ENCODE measurements at regions not wholly inside any gene's neighbourhood (a gene's known extent, or its start where the extent isn't known, plus 50 kb on each side); places are given as distances from the start of the nearest gene placed in this dataset.

- no peak for TF ChIP-seq CTCF (IDR thresholded peaks at IDR 0.05; ENCODE audit: insufficient read depth, low read length, poor library complexity, severe bottlenecking)
- H3K4me3 ChIP-seq (replicated peaks; ENCODE audit: low read depth, low read length) = no peak overlapping the region
- DNase-seq (ENCODE audit: extremely low read depth, insufficient read length) = no peak
- H3K27me3 ChIP-seq (replicated peaks; ENCODE audit: control insufficient read depth, insufficient read depth, low read length) = no peaks in the 10 kb centered on the region
- H3K36me3 ChIP-seq (ENCODE audit: control insufficient read depth, insufficient read depth, low read length) = no peaks in the 10 kb centered on the region
These were observed 2089.6 kb upstream of the TENM3 start for GRCh38 chr4:180153587-180153986.

GRCh38 chr4:180156684-180157083 lies 2086.5 kb upstream of the TENM3 start:
- Histone ChIP-seq H3K36me3 (ENCODE audit: control insufficient read depth, insufficient read depth, low read length) (no peaks in the 10 kb centered on the region), H3K4me3 (replicated peaks; ENCODE audit: low read depth, low read length) (no peak overlapping the region), H3K27me3 (replicated peaks; ENCODE audit: control insufficient read depth, insufficient read depth, low read length) (no peaks in the 10 kb centered on the region)
- TF ChIP-seq CTCF (IDR thresholded peaks at IDR 0.05; ENCODE audit: insufficient read depth, low read length, poor library complexity, severe bottlenecking) = no peak
- DNase-seq (ENCODE audit: extremely low read depth, insufficient read length) = no peak

GRCh38 chr4:180160195-180160983 lies 2082.8 kb upstream of the TENM3 start:
- Histone ChIP-seq H3K4me3 (replicated peaks; ENCODE audit: low read depth, low read length) (no peak overlapping the region), H3K27me3 (replicated peaks; ENCODE audit: control insufficient read depth, insufficient read depth, low read length) (no peaks in the 10 kb centered on the region), H3K36me3 (ENCODE audit: control insufficient read depth, insufficient read depth, low read length) (no peaks in the 10 kb centered on the region)
- DNase-seq (ENCODE audit: extremely low read depth, insufficient read length) = no peak
- no peak for TF ChIP-seq CTCF (IDR thresholded peaks at IDR 0.05; ENCODE audit: insufficient read depth, low read length, poor library complexity, severe bottlenecking)

- Histone ChIP-seq H3K36me3 (ENCODE audit: control insufficient read depth, insufficient read depth, low read length) (no peaks in the 10 kb centered on the region), H3K4me3 (replicated peaks; ENCODE audit: low read depth, low read length) (no peak overlapping the region), H3K27me3 (replicated peaks; ENCODE audit: control insufficient read depth, insufficient read depth, low read length) (no peaks in the 10 kb centered on the region)
- TF ChIP-seq CTCF (IDR thresholded peaks at IDR 0.05; ENCODE audit: insufficient read depth, low read length, poor library complexity, severe bottlenecking) = no peak
- DNase-seq (ENCODE audit: extremely low read depth, insufficient read length) = no peak
These were observed 2078.4 kb upstream of the TENM3 start for GRCh38 chr4:180164799-180165198.

GRCh38 chr4:180169394-180169793 lies 2073.8 kb upstream of the TENM3 start:
- no peaks in the 10 kb centered on the region for H3K36me3 ChIP-seq (ENCODE audit: control insufficient read depth, insufficient read depth, low read length)
- TF ChIP-seq CTCF (IDR thresholded peaks at IDR 0.05; ENCODE audit: insufficient read depth, low read length, poor library complexity, severe bottlenecking) = no peak
- H3K4me3 ChIP-seq (replicated peaks; ENCODE audit: low read depth, low read length) = no peak overlapping the region
- H3K27me3 ChIP-seq (replicated peaks; ENCODE audit: control insufficient read depth, insufficient read depth, low read length) = no peaks in the 10 kb centered on the region
- no peak for DNase-seq (ENCODE audit: extremely low read depth, insufficient read length)
